ENCODE measurements at regions not wholly inside any gene's neighbourhood (a gene's known extent, or its start where the extent isn't known, plus 50 kb on each side); places are given as distances from the start of the nearest gene placed in this dataset.

DNA sequence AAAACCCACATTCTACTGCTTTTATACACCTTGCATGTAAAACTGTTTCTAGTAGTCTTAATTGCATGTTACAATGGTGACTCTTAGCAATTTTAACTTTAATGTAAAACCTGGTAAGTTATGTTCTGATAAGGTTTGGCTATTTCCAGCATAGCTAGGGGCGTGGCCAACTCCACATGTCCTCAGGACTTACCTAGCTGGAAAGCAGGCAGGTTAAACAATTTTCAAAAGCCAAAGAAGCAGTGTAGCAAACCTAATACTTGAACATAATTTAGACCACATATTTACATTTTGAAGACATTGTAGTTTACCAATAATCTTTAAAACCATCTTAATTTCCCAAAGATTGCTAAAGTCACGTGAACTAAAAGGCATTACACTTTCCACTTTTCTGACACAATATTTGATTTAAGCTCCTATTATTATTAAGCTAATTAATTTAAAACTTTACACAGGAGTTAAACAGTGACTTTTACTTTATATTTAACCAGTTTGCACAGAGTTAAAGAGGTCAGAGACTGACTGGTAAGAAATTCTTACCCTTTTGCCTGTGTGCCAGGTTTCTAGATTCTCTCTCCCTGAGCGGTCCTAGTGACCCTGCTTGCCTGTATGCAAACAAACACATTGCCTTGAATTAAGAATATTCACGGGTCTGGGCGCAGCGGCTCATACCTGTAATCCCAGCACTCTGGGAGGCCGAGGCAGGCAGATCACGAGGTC, 88.2 kb downstream of the GLUD2 start:
- no peaks in the 10 kb centered on the region for H3K27me3 ChIP-seq (ENCODE audit: control insufficient read depth, insufficient read depth, low read length)
- CTCF ChIA-PET, result no interaction called here
- TF ChIP-seq, protein P1, sequence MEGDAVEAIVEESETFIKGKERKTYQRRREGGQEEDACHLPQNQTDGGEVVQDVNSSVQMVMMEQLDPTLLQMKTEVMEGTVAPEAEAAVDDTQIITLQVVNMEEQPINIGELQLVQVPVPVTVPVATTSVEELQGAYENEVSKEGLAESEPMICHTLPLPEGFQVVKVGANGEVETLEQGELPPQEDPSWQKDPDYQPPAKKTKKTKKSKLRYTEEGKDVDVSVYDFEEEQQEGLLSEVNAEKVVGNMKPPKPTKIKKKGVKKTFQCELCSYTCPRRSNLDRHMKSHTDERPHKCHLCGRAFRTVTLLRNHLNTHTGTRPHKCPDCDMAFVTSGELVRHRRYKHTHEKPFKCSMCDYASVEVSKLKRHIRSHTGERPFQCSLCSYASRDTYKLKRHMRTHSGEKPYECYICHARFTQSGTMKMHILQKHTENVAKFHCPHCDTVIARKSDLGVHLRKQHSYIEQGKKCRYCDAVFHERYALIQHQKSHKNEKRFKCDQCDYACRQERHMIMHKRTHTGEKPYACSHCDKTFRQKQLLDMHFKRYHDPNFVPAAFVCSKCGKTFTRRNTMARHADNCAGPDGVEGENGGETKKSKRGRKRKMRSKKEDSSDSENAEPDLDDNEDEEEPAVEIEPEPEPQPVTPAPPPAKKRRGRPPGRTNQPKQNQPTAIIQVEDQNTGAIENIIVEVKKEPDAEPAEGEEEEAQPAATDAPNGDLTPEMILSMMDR (IDR thresholded peaks at IDR 0.05; ENCODE audit: insufficient read depth, low read depth, low read length), result no peak
- no peak overlapping the region for H3K4me3 ChIP-seq (ENCODE audit: low read depth, low read length)
- no peaks in the 10 kb centered on the region for H3K36me3 ChIP-seq (ENCODE audit: control insufficient read depth, insufficient read depth, low read length)
- DNase-seq (ENCODE audit: low read depth), result no peak
- POLR2A ChIA-PET, result no interaction called here

DNA sequence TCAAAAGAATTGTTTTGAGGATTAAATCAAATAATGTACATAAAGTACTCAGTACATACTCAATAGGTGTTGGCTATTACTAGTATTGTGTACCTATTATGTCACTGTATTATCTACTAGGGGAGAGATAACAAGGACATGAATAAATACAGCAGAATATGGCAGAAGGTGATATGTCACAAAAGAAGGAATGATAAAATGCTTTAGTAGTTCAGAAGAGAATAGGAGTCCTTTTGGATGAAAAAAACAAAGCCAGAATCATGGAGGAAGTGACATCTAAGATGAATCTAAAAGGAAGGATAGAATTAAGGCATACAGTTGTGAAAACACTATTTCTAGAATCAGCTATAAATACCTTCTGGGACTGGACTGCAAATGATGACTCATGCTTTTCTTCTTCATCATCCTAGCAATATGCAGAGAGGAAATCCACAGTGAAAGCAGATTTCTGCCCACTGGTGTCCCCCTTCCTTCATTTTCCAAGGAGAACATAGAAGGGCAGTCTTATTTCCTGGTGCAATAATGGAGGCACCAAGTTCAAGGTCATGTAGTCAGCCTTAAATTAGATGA, 98.7 kb downstream of the GLUD2 start:
- DNase-seq (ENCODE audit: low read depth), result no peak
- no peak overlapping the region for H3K4me3 ChIP-seq (ENCODE audit: low read depth, low read length)
- ChIA-PET CTCF (no interaction called here), POLR2A (no interaction called here)
- no peaks in the 10 kb centered on the region for H3K36me3 ChIP-seq (ENCODE audit: control insufficient read depth, insufficient read depth, low read length)
- TF ChIP-seq, protein P1 (IDR thresholded peaks at IDR 0.05; ENCODE audit: insufficient read depth, low read depth, low read length), result no peak
- H3K27me3 ChIP-seq (ENCODE audit: control insufficient read depth, insufficient read depth, low read length), result no peaks in the 10 kb centered on the region

DNA sequence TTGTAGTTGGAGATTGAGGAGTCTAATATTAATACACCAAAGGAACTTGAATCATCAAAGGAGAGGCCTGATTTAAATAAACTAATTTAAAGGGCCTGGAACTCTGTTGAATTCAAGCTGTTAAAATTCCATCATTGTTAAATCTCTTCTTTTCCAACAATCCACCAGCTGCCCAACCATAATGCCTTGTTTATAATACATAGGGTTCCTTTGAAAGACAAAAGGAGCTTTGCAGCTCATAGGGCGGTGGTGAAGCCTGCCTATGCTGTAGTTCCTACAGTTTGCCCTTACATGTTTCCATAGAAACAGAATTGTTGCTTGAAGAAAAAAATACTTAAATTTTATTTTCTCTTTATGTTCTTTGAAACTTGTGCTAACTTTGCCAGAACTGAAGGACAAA, 102.8 kb downstream of the GLUD2 start:
- ChIA-PET POLR2A (no interaction called here), CTCF (no interaction called here)

DNA sequence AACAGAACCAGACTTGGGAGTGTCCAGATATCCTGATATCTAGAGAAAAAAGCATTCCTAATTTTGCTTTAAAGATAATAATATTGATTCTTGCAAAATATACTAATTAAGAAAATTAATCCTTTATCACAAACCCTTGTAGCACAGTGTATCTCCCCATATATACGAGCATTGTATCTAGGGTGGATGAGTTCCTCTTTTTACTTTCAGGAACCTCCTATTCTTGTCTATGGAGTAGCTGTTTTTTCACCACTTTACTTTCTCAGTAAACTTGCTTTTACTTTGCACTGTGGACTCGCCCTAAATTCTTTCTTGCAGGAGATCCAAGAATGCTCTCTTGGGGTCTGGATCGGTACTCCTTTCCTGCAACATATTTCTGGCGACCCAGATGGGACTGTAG, 103.9 kb downstream of the GLUD2 start:
- CTCF ChIA-PET, result no interaction called here
- POLR2A ChIA-PET, result no interaction called here
- no peak for DNase-seq (ENCODE audit: low read depth)
- TF ChIP-seq, protein P1 (IDR thresholded peaks at IDR 0.05; ENCODE audit: insufficient read depth, low read depth, low read length), result no peak
- Histone ChIP-seq H3K4me3 (ENCODE audit: low read depth, low read length) (no peak overlapping the region), H3K27me3 (ENCODE audit: control insufficient read depth, insufficient read depth, low read length) (no peaks in the 10 kb centered on the region), H3K36me3 (ENCODE audit: control insufficient read depth, insufficient read depth, low read length) (no peaks in the 10 kb centered on the region)

More for the DNA sequence above, 102.8 kb downstream of the GLUD2 start:
- no peaks in the 10 kb centered on the region for H3K36me3 ChIP-seq (ENCODE audit: control insufficient read depth, insufficient read depth, low read length)
- TF ChIP-seq, protein P1 (IDR thresholded peaks at IDR 0.05; ENCODE audit: insufficient read depth, low read depth, low read length), result no peak
- H3K27me3 ChIP-seq (ENCODE audit: control insufficient read depth, insufficient read depth, low read length), result no peaks in the 10 kb centered on the region
- no peak for DNase-seq (ENCODE audit: low read depth)
- no peak overlapping the region for H3K4me3 ChIP-seq (ENCODE audit: low read depth, low read length)

DNA sequence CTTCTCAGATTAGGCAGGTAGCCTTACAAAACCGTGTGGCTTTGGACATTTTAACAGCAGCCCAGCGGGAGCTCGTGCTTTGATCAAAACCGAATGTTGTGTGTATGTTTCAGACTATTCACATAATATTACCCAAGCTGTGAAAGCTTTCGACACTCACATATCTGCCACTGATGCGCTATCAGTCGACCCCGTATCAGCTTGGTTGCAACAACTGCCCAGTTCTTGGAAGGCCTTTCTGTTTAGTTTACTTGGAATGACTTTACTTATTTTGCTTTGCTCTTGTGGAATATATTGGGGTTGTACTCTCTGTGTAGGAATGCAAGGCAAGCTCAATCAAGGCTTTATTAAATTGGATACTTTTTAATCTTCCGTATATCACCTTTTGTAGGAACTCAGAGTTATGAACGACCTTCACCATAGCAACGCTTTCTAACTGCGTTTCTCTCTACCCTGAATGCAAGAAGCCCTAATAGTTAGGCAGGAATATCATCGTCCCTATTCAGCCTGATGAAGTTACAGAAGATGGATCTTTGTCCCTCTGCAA, 107.5 kb downstream of the GLUD2 start:
- TF ChIP-seq, protein P1 (IDR thresholded peaks at IDR 0.05; ENCODE audit: insufficient read depth, low read depth, low read length), result no peak
- ChIA-PET CTCF (no interaction called here), POLR2A (no interaction called here)
- no peaks in the 10 kb centered on the region for H3K36me3 ChIP-seq (ENCODE audit: control insufficient read depth, insufficient read depth, low read length)
- DNase-seq (ENCODE audit: low read depth), result no peak
- H3K4me3 ChIP-seq (ENCODE audit: low read depth, low read length), result no peak overlapping the region
- H3K27me3 ChIP-seq (ENCODE audit: control insufficient read depth, insufficient read depth, low read length), result no peaks in the 10 kb centered on the region
